ENCODE measurements at regions not wholly inside any gene's neighbourhood (a gene's known extent, or its start where the extent isn't known, plus 50 kb on each side); places are given as distances from the start of the nearest gene placed in this dataset.

DNA sequence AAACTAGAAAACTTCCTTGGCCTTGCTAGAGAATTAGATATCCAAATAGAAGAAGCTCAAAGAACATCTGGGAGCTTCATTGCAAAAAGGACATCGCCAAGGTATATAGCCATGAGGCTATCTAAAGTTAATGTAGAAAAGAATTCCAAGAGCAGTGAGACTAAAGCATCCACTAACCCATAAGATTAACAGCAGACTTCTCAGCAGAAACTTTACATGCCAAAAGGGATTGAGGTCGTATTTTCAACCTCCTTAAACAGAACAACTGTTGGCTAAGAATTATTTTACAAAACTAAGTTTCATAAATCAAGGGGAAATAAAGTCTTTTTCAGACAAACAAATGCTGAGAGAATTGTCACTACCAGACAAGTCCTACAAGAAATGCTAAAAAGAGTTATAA lies 149.1 kb upstream of the COL21A1 start:
- TF ChIP-seq EZH2phosphoT487 (IDR thresholded peaks at IDR 0.05; ENCODE audit: unreplicated experiment) (no peak), EZH2 (IDR thresholded peaks at IDR 0.05; ENCODE audit: low read depth, unreplicated experiment) (no peak), POLR2AphosphoS5 (IDR thresholded peaks at IDR 0.05; ENCODE audit: low read depth) (no peak), STAT1 (IDR thresholded peaks at IDR 0.05; ENCODE audit: unreplicated experiment) (no peak), ZNF331 (CRISPR knock-in tag; IDR thresholded peaks at IDR 0.05; ENCODE audit: low read depth) (no peak), NANOG (IDR thresholded peaks at IDR 0.05; ENCODE audit: borderline replicate concordance) (no peak)
- TF ChIP-seq, protein P1, sequence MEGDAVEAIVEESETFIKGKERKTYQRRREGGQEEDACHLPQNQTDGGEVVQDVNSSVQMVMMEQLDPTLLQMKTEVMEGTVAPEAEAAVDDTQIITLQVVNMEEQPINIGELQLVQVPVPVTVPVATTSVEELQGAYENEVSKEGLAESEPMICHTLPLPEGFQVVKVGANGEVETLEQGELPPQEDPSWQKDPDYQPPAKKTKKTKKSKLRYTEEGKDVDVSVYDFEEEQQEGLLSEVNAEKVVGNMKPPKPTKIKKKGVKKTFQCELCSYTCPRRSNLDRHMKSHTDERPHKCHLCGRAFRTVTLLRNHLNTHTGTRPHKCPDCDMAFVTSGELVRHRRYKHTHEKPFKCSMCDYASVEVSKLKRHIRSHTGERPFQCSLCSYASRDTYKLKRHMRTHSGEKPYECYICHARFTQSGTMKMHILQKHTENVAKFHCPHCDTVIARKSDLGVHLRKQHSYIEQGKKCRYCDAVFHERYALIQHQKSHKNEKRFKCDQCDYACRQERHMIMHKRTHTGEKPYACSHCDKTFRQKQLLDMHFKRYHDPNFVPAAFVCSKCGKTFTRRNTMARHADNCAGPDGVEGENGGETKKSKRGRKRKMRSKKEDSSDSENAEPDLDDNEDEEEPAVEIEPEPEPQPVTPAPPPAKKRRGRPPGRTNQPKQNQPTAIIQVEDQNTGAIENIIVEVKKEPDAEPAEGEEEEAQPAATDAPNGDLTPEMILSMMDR (conservative IDR thresholded peaks at IDR 0.05; ENCODE audit: low read depth in 2 of 2) = no peak
- TF ChIP-seq, protein P2, sequence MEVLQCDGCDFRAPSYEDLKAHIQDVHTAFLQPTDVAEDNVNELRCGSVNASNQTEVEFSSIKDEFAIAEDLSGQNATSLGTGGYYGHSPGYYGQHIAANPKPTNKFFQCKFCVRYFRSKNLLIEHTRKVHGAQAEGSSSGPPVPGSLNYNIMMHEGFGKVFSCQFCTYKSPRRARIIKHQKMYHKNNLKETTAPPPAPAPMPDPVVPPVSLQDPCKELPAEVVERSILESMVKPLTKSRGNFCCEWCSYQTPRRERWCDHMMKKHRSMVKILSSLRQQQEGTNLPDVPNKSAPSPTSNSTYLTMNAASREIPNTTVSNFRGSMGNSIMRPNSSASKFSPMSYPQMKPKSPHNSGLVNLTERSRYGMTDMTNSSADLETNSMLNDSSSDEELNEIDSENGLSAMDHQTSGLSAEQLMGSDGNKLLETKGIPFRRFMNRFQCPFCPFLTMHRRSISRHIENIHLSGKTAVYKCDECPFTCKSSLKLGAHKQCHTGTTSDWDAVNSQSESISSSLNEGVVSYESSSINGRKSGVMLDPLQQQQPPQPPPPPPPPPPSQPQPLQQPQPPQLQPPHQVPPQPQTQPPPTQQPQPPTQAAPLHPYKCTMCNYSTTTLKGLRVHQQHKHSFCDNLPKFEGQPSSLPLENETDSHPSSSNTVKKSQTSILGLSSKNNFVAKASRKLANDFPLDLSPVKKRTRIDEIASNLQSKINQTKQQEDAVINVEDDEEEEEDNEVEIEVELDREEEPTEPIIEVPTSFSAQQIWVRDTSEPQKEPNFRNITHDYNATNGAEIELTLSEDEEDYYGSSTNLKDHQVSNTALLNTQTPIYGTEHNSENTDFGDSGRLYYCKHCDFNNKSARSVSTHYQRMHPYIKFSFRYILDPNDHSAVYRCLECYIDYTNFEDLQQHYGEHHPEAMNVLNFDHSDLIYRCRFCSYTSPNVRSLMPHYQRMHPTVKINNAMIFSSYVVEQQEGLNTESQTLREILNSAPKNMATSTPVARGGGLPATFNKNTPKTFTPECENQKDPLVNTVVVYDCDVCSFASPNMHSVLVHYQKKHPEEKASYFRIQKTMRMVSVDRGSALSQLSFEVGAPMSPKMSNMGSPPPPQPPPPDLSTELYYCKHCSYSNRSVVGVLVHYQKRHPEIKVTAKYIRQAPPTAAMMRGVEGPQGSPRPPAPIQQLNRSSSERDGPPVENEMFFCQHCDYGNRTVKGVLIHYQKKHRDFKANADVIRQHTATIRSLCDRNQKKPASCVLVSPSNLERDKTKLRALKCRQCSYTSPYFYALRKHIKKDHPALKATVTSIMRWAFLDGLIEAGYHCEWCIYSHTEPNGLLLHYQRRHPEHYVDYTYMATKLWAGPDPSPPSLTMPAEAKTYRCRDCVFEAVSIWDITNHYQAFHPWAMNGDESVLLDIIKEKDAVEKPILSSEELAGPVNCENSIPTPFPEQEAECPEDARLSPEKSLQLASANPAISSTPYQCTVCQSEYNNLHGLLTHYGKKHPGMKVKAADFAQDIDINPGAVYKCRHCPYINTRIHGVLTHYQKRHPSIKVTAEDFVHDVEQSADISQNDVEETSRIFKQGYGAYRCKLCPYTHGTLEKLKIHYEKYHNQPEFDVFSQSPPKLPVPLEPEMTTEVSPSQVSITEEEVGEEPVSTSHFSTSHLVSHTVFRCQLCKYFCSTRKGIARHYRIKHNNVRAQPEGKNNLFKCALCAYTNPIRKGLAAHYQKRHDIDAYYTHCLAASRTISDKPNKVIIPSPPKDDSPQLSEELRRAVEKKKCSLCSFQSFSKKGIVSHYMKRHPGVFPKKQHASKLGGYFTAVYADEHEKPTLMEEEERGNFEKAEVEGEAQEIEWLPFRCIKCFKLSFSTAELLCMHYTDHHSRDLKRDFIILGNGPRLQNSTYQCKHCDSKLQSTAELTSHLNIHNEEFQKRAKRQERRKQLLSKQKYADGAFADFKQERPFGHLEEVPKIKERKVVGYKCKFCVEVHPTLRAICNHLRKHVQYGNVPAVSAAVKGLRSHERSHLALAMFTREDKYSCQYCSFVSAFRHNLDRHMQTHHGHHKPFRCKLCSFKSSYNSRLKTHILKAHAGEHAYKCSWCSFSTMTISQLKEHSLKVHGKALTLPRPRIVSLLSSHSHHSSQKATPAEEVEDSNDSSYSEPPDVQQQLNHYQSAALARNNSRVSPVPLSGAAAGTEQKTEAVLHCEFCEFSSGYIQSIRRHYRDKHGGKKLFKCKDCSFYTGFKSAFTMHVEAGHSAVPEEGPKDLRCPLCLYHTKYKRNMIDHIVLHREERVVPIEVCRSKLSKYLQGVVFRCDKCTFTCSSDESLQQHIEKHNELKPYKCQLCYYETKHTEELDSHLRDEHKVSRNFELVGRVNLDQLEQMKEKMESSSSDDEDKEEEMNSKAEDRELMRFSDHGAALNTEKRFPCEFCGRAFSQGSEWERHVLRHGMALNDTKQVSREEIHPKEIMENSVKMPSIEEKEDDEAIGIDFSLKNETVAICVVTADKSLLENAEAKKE (CRISPR knock-in tag; IDR thresholded peaks at IDR 0.05) = no peak
- TF ChIP-seq, protein P3, sequence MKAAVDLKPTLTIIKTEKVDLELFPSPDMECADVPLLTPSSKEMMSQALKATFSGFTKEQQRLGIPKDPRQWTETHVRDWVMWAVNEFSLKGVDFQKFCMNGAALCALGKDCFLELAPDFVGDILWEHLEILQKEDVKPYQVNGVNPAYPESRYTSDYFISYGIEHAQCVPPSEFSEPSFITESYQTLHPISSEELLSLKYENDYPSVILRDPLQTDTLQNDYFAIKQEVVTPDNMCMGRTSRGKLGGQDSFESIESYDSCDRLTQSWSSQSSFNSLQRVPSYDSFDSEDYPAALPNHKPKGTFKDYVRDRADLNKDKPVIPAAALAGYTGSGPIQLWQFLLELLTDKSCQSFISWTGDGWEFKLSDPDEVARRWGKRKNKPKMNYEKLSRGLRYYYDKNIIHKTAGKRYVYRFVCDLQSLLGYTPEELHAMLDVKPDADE (IDR thresholded peaks at IDR 0.05) = no peak
